ENCODE measurements at regions not wholly inside any gene's neighbourhood (a gene's known extent, or its start where the extent isn't known, plus 50 kb on each side); places are given as distances from the start of the nearest gene placed in this dataset.

DNA sequence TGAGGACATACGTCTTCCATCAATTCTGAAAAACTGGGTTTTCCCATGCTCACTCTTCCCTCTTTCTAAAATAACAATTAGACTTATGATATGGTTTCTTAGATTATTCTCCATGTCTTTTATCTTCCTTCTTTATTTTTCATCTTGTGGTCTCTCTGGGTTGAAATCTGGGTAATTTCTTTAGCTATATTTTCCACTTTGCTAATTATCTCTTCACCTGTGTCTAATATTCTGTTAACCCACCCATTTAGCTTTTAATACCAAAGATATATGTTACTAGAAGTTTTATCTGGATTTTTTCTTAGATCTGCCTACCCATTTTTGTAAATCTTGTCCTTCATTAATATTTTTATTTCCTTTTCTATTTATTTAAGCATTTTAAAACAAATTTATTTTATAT lies 121.8 kb downstream of the TENT5A start:
- Histone ChIP-seq H3K9me3 (ENCODE audit: insufficient read depth, low read length) (no peaks in the 10 kb centered on the region; the same call in 1 of the 2 replicates), H3K9ac (ENCODE audit: insufficient read length, low read depth) (no peak overlapping the region), H3K27me3 (ENCODE audit: insufficient read depth, insufficient read length) (no peaks in the 10 kb centered on the region), H3K36me3 (ENCODE audit: insufficient read depth, insufficient read length, low read length) (no peaks in the 10 kb centered on the region), H3K4me1 (ENCODE audit: insufficient read depth, insufficient read length) (no peaks in the 10 kb centered on the region), H3K4me3 (ENCODE audit: insufficient read length, low read depth) (no peak overlapping the region)
- TF ChIP-seq SUZ12 (IDR thresholded peaks at IDR 0.05; ENCODE audit: extremely low read depth, insufficient read depth, insufficient read length) (no peak), YY1 (IDR thresholded peaks at IDR 0.05; ENCODE audit: insufficient read depth, insufficient read length) (no peak), ZNF274 (IDR thresholded peaks at IDR 0.05; ENCODE audit: low read depth, low read length) (no peak)
- DNase-seq (ENCODE audit: low read depth, low spot score): no peak

DNA sequence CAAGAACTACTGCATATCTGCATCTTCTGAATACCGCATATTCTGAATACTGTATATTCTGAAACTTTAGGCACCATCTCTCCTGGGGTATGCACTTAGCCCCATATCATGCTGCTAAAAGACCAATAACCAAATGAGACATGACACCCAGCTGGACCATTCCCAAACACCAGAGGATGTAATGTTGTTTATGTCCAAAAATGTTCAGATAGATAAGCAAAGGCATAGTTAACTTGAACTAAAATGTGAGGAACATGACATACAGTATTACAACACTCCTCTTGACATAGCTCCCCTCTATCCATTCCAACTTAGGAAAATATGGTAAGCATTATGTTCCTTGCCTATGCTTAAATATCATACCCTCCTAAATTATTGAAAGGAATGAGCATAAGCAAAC lies 127.3 kb downstream of the TENT5A start:
- Histone ChIP-seq H3K36me3 (ENCODE audit: insufficient read depth, insufficient read length, low read length) (no peaks in the 10 kb centered on the region), H3K4me3 (ENCODE audit: insufficient read length, low read depth) (no peak overlapping the region), H3K9me3 (ENCODE audit: insufficient read depth, low read length) (no peaks in the 10 kb centered on the region), H3K9ac (ENCODE audit: insufficient read length, low read depth) (no peak overlapping the region), H3K4me1 (ENCODE audit: insufficient read depth, insufficient read length) (no peaks in the 10 kb centered on the region), H3K27me3 (ENCODE audit: insufficient read depth, insufficient read length) (no peaks in the 10 kb centered on the region)
- DNase-seq (ENCODE audit: low read depth, low spot score): no peak
- TF ChIP-seq SUZ12 (IDR thresholded peaks at IDR 0.05; ENCODE audit: extremely low read depth, insufficient read depth, insufficient read length) (no peak), ZNF274 (IDR thresholded peaks at IDR 0.05; ENCODE audit: low read depth, low read length) (no peak), YY1 (IDR thresholded peaks at IDR 0.05; ENCODE audit: insufficient read depth, insufficient read length) (no peak)

DNA sequence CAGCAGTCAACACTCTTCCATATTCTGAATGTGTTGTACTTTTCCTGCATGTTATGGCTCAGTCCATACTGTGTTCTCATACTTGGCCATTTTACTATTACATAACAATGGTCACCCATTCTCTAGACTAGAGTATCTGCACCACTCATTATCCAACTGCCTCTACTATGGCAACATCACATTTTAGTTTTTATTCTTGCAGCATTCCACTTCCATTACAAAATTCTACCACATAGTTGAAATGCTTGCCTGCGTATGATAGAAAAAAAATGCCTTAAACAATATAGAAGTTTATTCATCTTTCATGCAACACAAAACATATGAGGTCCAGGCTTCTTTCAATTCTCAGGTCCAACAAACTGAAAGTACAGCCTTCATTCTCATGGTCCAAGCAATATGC lies 128.0 kb downstream of the TENT5A start:
- H3K4me3 ChIP-seq (ENCODE audit: insufficient read length, low read depth): no peak overlapping the region
- TF ChIP-seq ZNF274 (IDR thresholded peaks at IDR 0.05; ENCODE audit: low read depth, low read length) (no peak), YY1 (IDR thresholded peaks at IDR 0.05; ENCODE audit: insufficient read depth, insufficient read length) (no peak), SUZ12 (IDR thresholded peaks at IDR 0.05; ENCODE audit: extremely low read depth, insufficient read depth, insufficient read length) (no peak)
- DNase-seq (ENCODE audit: low read depth, low spot score): no peak
- H3K9me3 ChIP-seq (ENCODE audit: insufficient read depth, low read length): no peaks in the 10 kb centered on the region
- no peak overlapping the region for H3K9ac ChIP-seq (ENCODE audit: insufficient read length, low read depth)
- H3K36me3 ChIP-seq (ENCODE audit: insufficient read depth, insufficient read length, low read length): no peaks in the 10 kb centered on the region
- no peaks in the 10 kb centered on the region for H3K4me1 ChIP-seq (ENCODE audit: insufficient read depth, insufficient read length)
- no peaks in the 10 kb centered on the region for H3K27me3 ChIP-seq (ENCODE audit: insufficient read depth, insufficient read length)

DNA sequence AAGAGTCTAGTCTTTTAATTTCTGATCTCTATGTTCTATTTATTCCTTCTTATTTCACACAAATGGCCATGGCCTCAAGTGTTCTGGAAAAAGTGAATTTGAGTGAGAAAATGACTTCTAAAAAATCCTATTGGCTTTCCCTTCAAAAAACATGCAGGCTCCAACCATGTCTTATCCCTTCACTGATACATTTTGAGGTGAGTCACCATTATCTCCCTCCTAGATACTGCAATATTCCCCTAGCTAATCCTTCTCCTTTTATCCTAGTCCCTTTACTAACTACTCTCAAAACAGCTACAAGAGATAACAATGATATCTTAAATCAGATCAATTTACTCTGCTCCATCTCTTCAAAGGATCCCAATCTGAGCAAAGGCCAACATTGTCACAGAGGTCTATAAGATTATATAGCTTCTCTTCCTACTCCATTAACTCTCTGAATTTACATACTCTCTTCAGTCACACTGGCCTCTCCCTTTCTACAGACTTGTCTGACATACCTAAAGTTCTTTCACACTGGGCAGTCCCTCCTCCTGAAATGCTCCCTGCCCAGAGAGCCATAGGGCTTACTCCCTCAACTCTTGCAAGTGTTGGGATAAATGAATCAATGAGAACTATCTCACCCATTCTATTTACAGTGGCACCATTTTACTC lies 129.2 kb downstream of the TENT5A start:
- no peak for DNase-seq (ENCODE audit: low read depth, low spot score)
- no peaks in the 10 kb centered on the region for H3K27me3 ChIP-seq (ENCODE audit: insufficient read depth, insufficient read length)
- H3K9ac ChIP-seq (ENCODE audit: insufficient read length, low read depth): no peak overlapping the region
- TF ChIP-seq ZNF274 (IDR thresholded peaks at IDR 0.05; ENCODE audit: low read depth, low read length) (no peak), YY1 (IDR thresholded peaks at IDR 0.05; ENCODE audit: insufficient read depth, insufficient read length) (no peak), SUZ12 (IDR thresholded peaks at IDR 0.05; ENCODE audit: extremely low read depth, insufficient read depth, insufficient read length) (no peak)
- no peaks in the 10 kb centered on the region for H3K9me3 ChIP-seq (ENCODE audit: insufficient read depth, low read length)
- no peaks in the 10 kb centered on the region for H3K4me1 ChIP-seq (ENCODE audit: insufficient read depth, insufficient read length)
- no peak overlapping the region for H3K4me3 ChIP-seq (ENCODE audit: insufficient read length, low read depth)
- no peaks in the 10 kb centered on the region for H3K36me3 ChIP-seq (ENCODE audit: insufficient read depth, insufficient read length, low read length)

DNA sequence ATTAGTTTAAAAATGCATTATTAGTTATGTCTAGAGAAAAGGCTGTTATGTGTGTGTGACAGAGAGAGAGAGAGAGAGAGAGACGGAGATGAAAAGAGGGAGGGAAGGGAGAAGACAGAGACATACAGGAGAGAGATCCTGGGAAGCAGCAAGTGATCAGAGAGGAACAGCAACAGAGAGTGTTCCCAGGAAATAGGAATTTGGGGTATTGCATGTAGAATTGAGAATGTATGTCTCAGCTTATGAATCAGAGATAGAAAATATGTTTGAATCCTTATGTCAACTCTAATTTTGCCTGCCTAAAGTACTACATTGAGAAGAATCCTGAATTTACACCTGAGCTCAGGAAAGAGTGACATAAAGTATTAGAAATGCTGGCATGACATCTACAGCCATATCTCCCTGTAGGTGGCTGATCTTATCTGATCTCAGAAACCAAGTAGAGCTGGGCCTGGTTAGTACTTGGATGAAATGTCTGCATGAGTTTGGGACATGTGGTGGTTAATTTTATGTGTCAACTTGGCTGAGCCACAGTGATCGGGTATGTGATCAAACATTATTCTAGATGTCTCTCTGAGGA lies 130.6 kb downstream of the TENT5A start:
- H3K36me3 ChIP-seq (ENCODE audit: insufficient read depth, insufficient read length, low read length): no peaks in the 10 kb centered on the region
- no peaks in the 10 kb centered on the region for H3K4me1 ChIP-seq (ENCODE audit: insufficient read depth, insufficient read length)
- no peak overlapping the region for H3K4me3 ChIP-seq (ENCODE audit: insufficient read length, low read depth)
- no peak for DNase-seq (ENCODE audit: low read depth, low spot score)
- H3K9me3 ChIP-seq (ENCODE audit: insufficient read depth, low read length): no peaks in the 10 kb centered on the region
- no peak overlapping the region for H3K9ac ChIP-seq (ENCODE audit: insufficient read length, low read depth)
- no peak for TF ChIP-seq YY1 (IDR thresholded peaks at IDR 0.05; ENCODE audit: insufficient read depth, insufficient read length)
- TF ChIP-seq SUZ12 (IDR thresholded peaks at IDR 0.05; ENCODE audit: extremely low read depth, insufficient read depth, insufficient read length): no peak
- no peak for TF ChIP-seq ZNF274 (IDR thresholded peaks at IDR 0.05; ENCODE audit: low read depth, low read length)
- no peaks in the 10 kb centered on the region for H3K27me3 ChIP-seq (ENCODE audit: insufficient read depth, insufficient read length)

DNA sequence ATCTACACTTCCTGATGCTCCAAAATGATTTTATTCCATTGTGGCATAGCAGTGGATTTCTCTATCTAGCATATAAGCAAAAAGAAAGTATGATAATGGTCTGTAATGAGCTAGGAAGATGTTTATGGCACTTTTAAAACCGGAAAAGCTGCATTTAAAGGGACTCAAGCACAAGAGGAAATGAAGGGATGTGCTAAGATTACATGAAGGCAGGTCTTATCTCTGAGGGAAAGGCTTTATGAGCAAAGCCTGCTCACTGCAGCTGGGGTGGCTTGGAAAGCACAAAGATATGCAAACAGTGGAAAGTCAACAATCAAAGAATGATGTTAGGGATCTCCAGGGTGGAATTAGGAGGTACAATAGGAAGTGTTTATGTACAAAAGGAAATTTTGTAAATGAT lies 138.2 kb downstream of the TENT5A start:
- H3K9ac ChIP-seq (ENCODE audit: insufficient read length, low read depth): no peak overlapping the region

DNA sequence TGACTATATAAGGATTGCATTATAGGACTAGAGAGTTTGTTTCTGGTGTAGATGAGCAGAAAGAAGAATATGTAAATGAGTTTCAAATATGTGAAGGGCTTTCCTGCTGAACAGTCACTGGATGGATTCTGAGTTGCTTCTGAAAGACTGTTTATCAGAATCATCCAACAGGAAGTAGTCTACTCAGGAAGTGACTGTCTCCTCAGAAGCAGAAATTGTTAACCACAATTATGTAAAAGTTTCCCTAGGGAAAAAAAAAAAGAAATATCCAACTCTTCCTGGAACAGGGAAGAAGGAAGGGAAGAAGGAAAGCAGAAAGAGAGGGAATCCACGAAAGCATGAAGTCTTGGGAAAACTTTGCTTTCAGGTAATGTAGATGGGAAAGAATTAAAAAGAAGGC lies 138.9 kb downstream of the TENT5A start:
- H3K27me3 ChIP-seq (ENCODE audit: insufficient read depth, insufficient read length): no peaks in the 10 kb centered on the region
- no peaks in the 10 kb centered on the region for H3K9me3 ChIP-seq (ENCODE audit: insufficient read depth, low read length)
- DNase-seq (ENCODE audit: low read depth, low spot score): no peak
- TF ChIP-seq ZNF274 (IDR thresholded peaks at IDR 0.05; ENCODE audit: low read depth, low read length) (no peak), YY1 (IDR thresholded peaks at IDR 0.05; ENCODE audit: insufficient read depth, insufficient read length) (no peak), SUZ12 (IDR thresholded peaks at IDR 0.05; ENCODE audit: extremely low read depth, insufficient read depth, insufficient read length) (no peak)
- H3K4me1 ChIP-seq (ENCODE audit: insufficient read depth, insufficient read length): no peaks in the 10 kb centered on the region
- no peak overlapping the region for H3K4me3 ChIP-seq (ENCODE audit: insufficient read length, low read depth)
- no peaks in the 10 kb centered on the region for H3K36me3 ChIP-seq (ENCODE audit: insufficient read depth, insufficient read length, low read length)
- H3K9ac ChIP-seq (ENCODE audit: insufficient read length, low read depth): no peak overlapping the region

More for the DNA sequence above, 138.2 kb downstream of the TENT5A start:
- DNase-seq (ENCODE audit: low read depth, low spot score): no peak
- Histone ChIP-seq H3K27me3 (ENCODE audit: insufficient read depth, insufficient read length) (no peaks in the 10 kb centered on the region), H3K4me3 (ENCODE audit: insufficient read length, low read depth) (no peak overlapping the region), H3K9me3 (ENCODE audit: insufficient read depth, low read length) (no peaks in the 10 kb centered on the region), H3K36me3 (ENCODE audit: insufficient read depth, insufficient read length, low read length) (no peaks in the 10 kb centered on the region), H3K4me1 (ENCODE audit: insufficient read depth, insufficient read length) (no peaks in the 10 kb centered on the region)
- TF ChIP-seq SUZ12 (IDR thresholded peaks at IDR 0.05; ENCODE audit: extremely low read depth, insufficient read depth, insufficient read length) (no peak), ZNF274 (IDR thresholded peaks at IDR 0.05; ENCODE audit: low read depth, low read length) (no peak), YY1 (IDR thresholded peaks at IDR 0.05; ENCODE audit: insufficient read depth, insufficient read length) (no peak)

Measured in NT2/D1 (cell line).